Endodermal cell (in vitro differentiated cells): ENCODE measurements at regions not wholly inside any gene's neighbourhood (a gene's known extent, or its start where the extent isn't known, plus 50 kb on each side); places are given as distances from the start of the nearest gene placed in this dataset.

ENCODE experiments used
- DNase-seq: peaks from one replicate; pipeline ENCODE4 v3.0.0-alpha.2; 2017
- H3K27ac ChIP-seq: 2 replicates; pipeline ENCODE4 v1.5.1; 2013; ENCODE audit warnings: mild to moderate bottlenecking, low read depth, low read length, moderate library complexity
- H3K27me3 ChIP-seq: 2 replicates; pipeline ENCODE4 v1.6.1; 2013; ENCODE audit warnings: mild to moderate bottlenecking, low read length, moderate library complexity; ENCODE audit not compliant: insufficient read depth, control insufficient read depth, poor library complexity, severe bottlenecking
- H3K36me3 ChIP-seq: 2 replicates; pipeline ENCODE4 v1.7.0; 2013; ENCODE audit warnings: mild to moderate bottlenecking, low read length, moderate library complexity; ENCODE audit not compliant: control insufficient read depth, insufficient read depth
- H3K4me1 ChIP-seq: one replicate; pipeline ENCODE4 v1.7.0; 2013; ENCODE audit warnings: low read length; ENCODE audit not compliant: control insufficient read depth, insufficient read depth
- H3K4me3 ChIP-seq: 2 replicates; pipeline ENCODE4 v1.5.1; 2013; ENCODE audit warnings: mild to moderate bottlenecking, low read length, moderate library complexity
- H3K9ac ChIP-seq: 2 replicates; pipeline ENCODE4 v1.6.1; 2013; ENCODE audit warnings: mild to moderate bottlenecking, low read length, moderate library complexity; ENCODE audit not compliant: poor library complexity, severe bottlenecking; ENCODE audit errors: extremely low read depth
- H3K9me3 ChIP-seq: 2 replicates; pipeline ENCODE4 v1.6.1; 2013; ENCODE audit warnings: mild to moderate bottlenecking, low read length, moderate library complexity; ENCODE audit not compliant: control insufficient read depth
- H3K27ac Mint-ChIP-seq: 2 replicates; pipeline ENCODE4 v1.8.0; 2020; ENCODE audit warnings: mixed read lengths
- H3K27me3 Mint-ChIP-seq: 2 replicates; pipeline ENCODE4 v1.8.0; 2021; ENCODE audit warnings: mild to moderate bottlenecking, mixed read lengths; ENCODE audit not compliant: insufficient read depth
- H3K36me3 Mint-ChIP-seq: 2 replicates; pipeline ENCODE4 v1.8.0; 2020; ENCODE audit warnings: low read depth, mixed read lengths
- H3K4me1 Mint-ChIP-seq: 2 replicates; pipeline ENCODE4 v1.8.0; 2020; ENCODE audit warnings: mixed read lengths
- H3K4me3 Mint-ChIP-seq: 2 replicates; pipeline ENCODE4 v1.8.0; 2020; ENCODE audit warnings: mild to moderate bottlenecking, moderate library complexity, mixed read lengths
- H3K9me3 Mint-ChIP-seq: 2 replicates; pipeline ENCODE4 v1.8.0; 2020; ENCODE audit warnings: mild to moderate bottlenecking, mixed read lengths
- WGBS, 2 experiments: methylation state at CpG; one replicate each; pipeline versions ENCODE4 v1.1.5 to v1.1.7; 2013; ENCODE audit warnings: missing lambda C conversion rate in 2 of 2, mixed read lengths in 1 of 2; ENCODE audit not compliant: insufficient coverage in 1 of 2, insufficient read length in 1 of 2; 5-methylcytosine and 5-hydroxymethylcytosine counted together
- TF ChIP-seq, protein P1 (sequence below): fragments of 200-600 bp; sonication (generic); conservative IDR thresholded peaks from 2 replicates; pipeline ENCODE4 v1.5.0; 2021; ENCODE audit warnings: antibody characterized with exemption, mild to moderate bottlenecking

DNA sequence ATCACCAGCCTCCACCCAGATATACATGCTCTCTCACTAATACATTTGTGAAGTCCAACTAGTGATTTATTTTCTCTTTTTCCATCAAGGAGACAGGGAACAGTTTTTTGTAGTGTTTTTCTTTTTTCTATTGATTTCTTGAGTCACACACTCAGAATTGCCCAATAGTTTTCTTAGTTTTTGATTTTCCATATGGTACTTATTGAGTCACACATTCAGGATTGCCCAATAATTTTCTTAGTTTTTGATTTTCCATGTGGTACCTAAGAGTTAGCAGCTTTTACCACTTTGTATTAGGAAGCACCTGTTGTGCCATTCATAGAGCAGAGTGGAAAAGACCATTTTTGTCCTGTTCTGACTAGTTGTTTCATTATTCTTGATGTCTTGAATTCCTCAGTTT lies 1268.8 kb downstream of the EPHA7 start:
- TF ChIP-seq, protein P1, sequence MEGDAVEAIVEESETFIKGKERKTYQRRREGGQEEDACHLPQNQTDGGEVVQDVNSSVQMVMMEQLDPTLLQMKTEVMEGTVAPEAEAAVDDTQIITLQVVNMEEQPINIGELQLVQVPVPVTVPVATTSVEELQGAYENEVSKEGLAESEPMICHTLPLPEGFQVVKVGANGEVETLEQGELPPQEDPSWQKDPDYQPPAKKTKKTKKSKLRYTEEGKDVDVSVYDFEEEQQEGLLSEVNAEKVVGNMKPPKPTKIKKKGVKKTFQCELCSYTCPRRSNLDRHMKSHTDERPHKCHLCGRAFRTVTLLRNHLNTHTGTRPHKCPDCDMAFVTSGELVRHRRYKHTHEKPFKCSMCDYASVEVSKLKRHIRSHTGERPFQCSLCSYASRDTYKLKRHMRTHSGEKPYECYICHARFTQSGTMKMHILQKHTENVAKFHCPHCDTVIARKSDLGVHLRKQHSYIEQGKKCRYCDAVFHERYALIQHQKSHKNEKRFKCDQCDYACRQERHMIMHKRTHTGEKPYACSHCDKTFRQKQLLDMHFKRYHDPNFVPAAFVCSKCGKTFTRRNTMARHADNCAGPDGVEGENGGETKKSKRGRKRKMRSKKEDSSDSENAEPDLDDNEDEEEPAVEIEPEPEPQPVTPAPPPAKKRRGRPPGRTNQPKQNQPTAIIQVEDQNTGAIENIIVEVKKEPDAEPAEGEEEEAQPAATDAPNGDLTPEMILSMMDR: no peak
- Mint-ChIP-seq H3K4me1 (no peaks in the 10 kb centered on the region), H3K9me3 (no peaks in the 10 kb centered on the region), H3K27me3 (no peaks in the 10 kb centered on the region), H3K27ac (no peak overlapping the region), H3K4me3 (no peak overlapping the region), H3K36me3 (no peaks in the 10 kb centered on the region)
- no peak overlapping the region for H3K27ac ChIP-seq
- no peak for DNase-seq
- no peak overlapping the region for H3K4me3 ChIP-seq
- H3K9ac ChIP-seq: no peak overlapping the region
- H3K36me3 ChIP-seq: no peaks in the 10 kb centered on the region
- H3K9me3 ChIP-seq: no peaks in the 10 kb centered on the region
- no peaks in the 10 kb centered on the region for H3K27me3 ChIP-seq
- H3K4me1 ChIP-seq: no peaks in the 10 kb centered on the region

DNA sequence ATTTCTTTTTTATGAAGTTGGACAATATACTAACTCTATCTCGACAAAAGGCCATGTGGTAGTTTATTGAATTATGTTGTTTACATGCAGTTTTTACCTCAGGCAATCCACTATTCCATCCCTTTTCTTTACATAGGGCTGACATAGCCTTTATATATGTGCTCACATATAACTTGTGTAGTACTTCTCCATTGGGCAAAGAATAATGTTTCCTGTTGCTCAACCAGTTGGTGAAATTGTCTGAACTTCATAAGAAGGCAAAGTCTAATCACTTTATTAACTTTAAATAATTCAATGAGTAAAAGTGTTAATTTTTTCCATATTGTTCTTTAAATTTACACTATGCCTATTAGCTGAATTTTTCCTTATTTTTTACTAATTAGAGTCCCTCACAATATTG lies 1272.1 kb downstream of the EPHA7 start:
- WGBS, 2 experiments: no CpG with 5 or more reads among the region's 1 CpG
- H3K4me3 Mint-ChIP-seq: no peak overlapping the region
- TF ChIP-seq, protein P1: no peak
- Histone ChIP-seq H3K4me1 (no peaks in the 10 kb centered on the region), H3K9ac (no peak overlapping the region), H3K27ac (no peak overlapping the region), H3K36me3 (no peaks in the 10 kb centered on the region), H3K4me3 (no peak overlapping the region), H3K27me3 (no peaks in the 10 kb centered on the region), H3K9me3 (no peaks in the 10 kb centered on the region)
- no peaks in the 10 kb centered on the region for H3K9me3 Mint-ChIP-seq
- no peak overlapping the region for H3K27ac Mint-ChIP-seq
- no peaks in the 10 kb centered on the region for H3K36me3 Mint-ChIP-seq
- no peak for DNase-seq
- H3K4me1 Mint-ChIP-seq: no peaks in the 10 kb centered on the region
- no peaks in the 10 kb centered on the region for H3K27me3 Mint-ChIP-seq

DNA sequence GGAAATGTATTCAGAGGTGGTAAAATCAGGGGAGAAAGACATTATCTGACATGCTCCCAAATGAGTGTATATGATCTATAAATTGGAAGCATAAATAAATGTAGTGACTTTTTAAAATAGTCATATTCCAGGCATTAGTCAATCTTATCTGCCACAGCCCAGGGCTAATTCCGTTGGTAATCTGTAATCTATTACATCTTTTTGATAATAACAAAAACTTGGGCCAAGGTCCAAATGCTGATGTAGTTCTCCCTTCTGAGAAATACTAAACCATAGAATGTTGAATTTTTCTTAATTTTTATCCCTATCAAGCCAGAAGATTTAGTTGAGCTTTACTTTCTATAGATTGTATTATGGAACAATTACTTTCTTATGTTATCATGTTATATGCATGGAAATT lies 1279.8 kb downstream of the EPHA7 start:
- no peak for DNase-seq
- H3K4me3 Mint-ChIP-seq: no peak overlapping the region
- Histone ChIP-seq H3K9me3 (no peaks in the 10 kb centered on the region), H3K27ac (no peak overlapping the region), H3K4me1 (no peaks in the 10 kb centered on the region), H3K4me3 (no peak overlapping the region), H3K9ac (no peak overlapping the region), H3K27me3 (no peaks in the 10 kb centered on the region), H3K36me3 (no peaks in the 10 kb centered on the region)
- no peaks in the 10 kb centered on the region for H3K36me3 Mint-ChIP-seq
- H3K27me3 Mint-ChIP-seq: no peaks in the 10 kb centered on the region
- WGBS, 2 experiments: 100% methylated on average over 1 of the region's 1 CpG; no CpG with 5 or more reads in 1 of the 2 experiments
- H3K9me3 Mint-ChIP-seq: no peaks in the 10 kb centered on the region
- TF ChIP-seq, protein P1: no peak
- H3K27ac Mint-ChIP-seq: no peak overlapping the region
- H3K4me1 Mint-ChIP-seq: no peaks in the 10 kb centered on the region
